Esophagus muscularis mucosa (tissue), 3 donors: ENCODE measurements at regions not wholly inside any gene's neighbourhood (a gene's known extent, or its start where the extent isn't known, plus 50 kb on each side); places are given as distances from the start of the nearest gene placed in this dataset.

Source experiments
- POLR2AphosphoS5 ChIP-seq, 2 donors: sonication (generic); formaldehyde crosslinking; IDR thresholded peaks; one replicate each; pipeline ENCODE4 v1.6.1; 2017; ENCODE audit warnings: antibody characterized with exemption in 2 of 2
- TF ChIP-seq, protein P1 (sequence below), 3 experiments: fragments of 200-600 bp in 2 of 3; fragments of 450-650 bp in 1 of 3; sonication (generic) in 2 of 3; IDR thresholded peaks; one replicate each; pipeline ENCODE4 v1.5.1; 2017 to 2019; ENCODE audit warnings: antibody characterized with exemption in 3 of 3, mild to moderate bottlenecking in 2 of 3, moderate library complexity in 1 of 3

DNA sequence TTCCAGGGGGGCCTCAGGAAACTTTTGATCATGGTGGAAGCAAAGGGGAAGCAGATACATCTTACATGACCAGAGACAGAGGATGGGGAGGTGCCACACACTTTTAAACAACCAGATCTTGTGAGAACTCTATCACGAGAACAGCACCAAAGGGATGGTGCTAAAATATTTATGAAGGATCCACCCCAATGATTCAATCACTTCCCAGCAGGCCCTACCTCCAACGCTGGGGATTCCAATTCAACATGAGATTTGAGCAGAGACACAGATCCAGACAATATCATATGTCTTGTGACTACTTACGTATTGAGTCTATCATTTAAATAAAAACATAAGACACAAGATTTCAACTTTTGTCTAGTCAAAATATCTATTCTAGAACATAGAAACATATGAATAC lies 351.9 kb downstream of the EPM2A start:
- TF ChIP-seq, protein P1, sequence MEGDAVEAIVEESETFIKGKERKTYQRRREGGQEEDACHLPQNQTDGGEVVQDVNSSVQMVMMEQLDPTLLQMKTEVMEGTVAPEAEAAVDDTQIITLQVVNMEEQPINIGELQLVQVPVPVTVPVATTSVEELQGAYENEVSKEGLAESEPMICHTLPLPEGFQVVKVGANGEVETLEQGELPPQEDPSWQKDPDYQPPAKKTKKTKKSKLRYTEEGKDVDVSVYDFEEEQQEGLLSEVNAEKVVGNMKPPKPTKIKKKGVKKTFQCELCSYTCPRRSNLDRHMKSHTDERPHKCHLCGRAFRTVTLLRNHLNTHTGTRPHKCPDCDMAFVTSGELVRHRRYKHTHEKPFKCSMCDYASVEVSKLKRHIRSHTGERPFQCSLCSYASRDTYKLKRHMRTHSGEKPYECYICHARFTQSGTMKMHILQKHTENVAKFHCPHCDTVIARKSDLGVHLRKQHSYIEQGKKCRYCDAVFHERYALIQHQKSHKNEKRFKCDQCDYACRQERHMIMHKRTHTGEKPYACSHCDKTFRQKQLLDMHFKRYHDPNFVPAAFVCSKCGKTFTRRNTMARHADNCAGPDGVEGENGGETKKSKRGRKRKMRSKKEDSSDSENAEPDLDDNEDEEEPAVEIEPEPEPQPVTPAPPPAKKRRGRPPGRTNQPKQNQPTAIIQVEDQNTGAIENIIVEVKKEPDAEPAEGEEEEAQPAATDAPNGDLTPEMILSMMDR (IDR thresholded peaks at IDR 0.05) = no peak
- no peak for TF ChIP-seq POLR2AphosphoS5 (IDR thresholded peaks at IDR 0.05)
